ENCODE measurements at regions not wholly inside any gene's neighbourhood (a gene's known extent, or its start where the extent isn't known, plus 50 kb on each side); places are given as distances from the start of the nearest gene placed in this dataset.

- DNase-seq (no peak), ATAC-seq (no peak)
- Histone ChIP-seq H3K36me3 (no peaks in the 10 kb centered on the region), H3K27ac (no peak overlapping the region), H3K9me3 (peaks cover 0 to 22% (median 0%) of the 10 kb centered on the region in 11 donors), H3K4me1 (no peaks in the 10 kb centered on the region), H3K27me3 (no peaks in the 10 kb centered on the region), H3K4me3 (no peak overlapping the region)
- TF ChIP-seq CTCF (IDR thresholded peaks at IDR 0.05) = no peak
- intact Hi-C loops (cut with DNase I) = no loop called here
- 64 to 66% methylated on average over 3 of the region's 3 CpGs for WGBS, 2 donors
Measured at GRCh38 chr1:72759486-72759885, 477.1 kb upstream of the NEGR1 start.

GRCh38 chr1:72757843-72758242 lies 475.5 kb upstream of the NEGR1 start:
- Histone ChIP-seq H3K9me3 (peaks cover 0 to 22% (median 0%) of the 10 kb centered on the region in 11 donors), H3K27ac (no peak overlapping the region), H3K36me3 (no peaks in the 10 kb centered on the region), H3K4me1 (no peaks in the 10 kb centered on the region), H3K4me3 (no peak overlapping the region), H3K27me3 (no peaks in the 10 kb centered on the region)
- DNase-seq (no peak), ATAC-seq (no peak)
- intact Hi-C loops (cut with DNase I) = no loop called here
- WGBS, 2 donors = 85 to 89% methylated on average over 2 of the region's 2 CpGs
- no peak for TF ChIP-seq CTCF (IDR thresholded peaks at IDR 0.05)

DNA sequence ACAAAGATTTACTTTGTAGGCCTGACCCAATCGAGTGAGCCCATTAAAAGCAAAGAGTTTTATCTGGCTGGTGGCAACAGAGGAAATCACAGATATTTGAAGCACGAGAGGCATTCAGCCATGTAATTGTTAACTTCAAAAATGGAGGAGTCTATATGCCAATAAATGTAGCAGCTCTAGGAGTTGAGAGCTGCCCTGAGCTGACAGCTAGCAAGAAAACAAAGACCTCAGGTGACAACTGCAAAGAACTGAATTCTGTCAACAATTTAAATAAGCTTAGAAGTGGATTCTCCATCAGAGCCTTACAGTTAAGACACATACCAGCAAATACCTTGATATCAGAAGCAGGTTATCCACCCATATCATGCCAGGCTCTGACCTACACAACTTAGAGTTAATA lies 463.1 kb upstream of the NEGR1 start:
- no peak overlapping the region for H3K4me3 ChIP-seq
- no peaks in the 10 kb centered on the region for H3K9me3 ChIP-seq
- intact Hi-C loops (cut with DNase I) = no loop called here
- no peak overlapping the region for H3K27ac ChIP-seq
- H3K27me3 ChIP-seq = no peaks in the 10 kb centered on the region
- no peak for DNase-seq
- 62% methylated on average over 2 of the region's 2 CpGs for WGBS, 2 donors
- H3K36me3 ChIP-seq = no peaks in the 10 kb centered on the region
- ATAC-seq = no peak
- no peaks in the 10 kb centered on the region for H3K4me1 ChIP-seq
- TF ChIP-seq CTCF (IDR thresholded peaks at IDR 0.05) = no peak

DNA sequence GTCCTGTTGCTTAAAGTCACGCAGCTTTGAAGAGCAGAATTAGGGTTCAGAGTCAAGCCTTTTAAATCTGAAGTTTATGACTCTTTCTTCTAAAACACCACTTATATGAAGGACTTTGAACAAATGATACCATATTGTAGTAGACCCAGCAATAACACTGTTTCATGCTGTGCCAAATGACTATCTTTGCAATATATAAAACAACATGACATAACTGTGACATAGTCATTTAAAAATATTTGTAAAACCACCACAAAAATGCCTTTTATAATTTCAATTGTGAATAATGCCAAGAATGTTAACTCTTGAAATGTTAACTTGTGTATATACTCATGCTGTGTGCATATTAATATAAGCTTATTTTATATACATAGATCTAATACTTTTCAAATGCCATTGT lies 452.1 kb upstream of the NEGR1 start:
- Histone ChIP-seq H3K27me3 (no peaks in the 10 kb centered on the region), H3K27ac (no peak overlapping the region), H3K4me3 (no peak overlapping the region), H3K4me1 (no peaks in the 10 kb centered on the region), H3K9me3 (peaks cover 0 to 31% (median 7%) of the 10 kb centered on the region in 11 donors), H3K36me3 (no peaks in the 10 kb centered on the region)
- 82 to 92% methylated on average over 1 of the region's 1 CpG for WGBS, 2 donors
- ATAC-seq (no peak), DNase-seq (no peak)
- TF ChIP-seq CTCF (IDR thresholded peaks at IDR 0.05) = no peak
- intact Hi-C loops (cut with DNase I) = no loop called here
